GM12891 (cell line): ENCODE measurements at regions not wholly inside any gene's neighbourhood (a gene's known extent, or its start where the extent isn't known, plus 50 kb on each side); places are given as distances from the start of the nearest gene placed in this dataset.

Experiments
- PAX5 ChIP-seq: IDR thresholded peaks from 2 replicates; pipeline ENCODE4 v1.6.1; 2011; ENCODE audit warnings: low read length, moderate library complexity, mild to moderate bottlenecking; ENCODE audit not compliant: insufficient read depth, severe bottlenecking
- POLR2A ChIP-seq: IDR thresholded peaks from 2 replicates; pipeline ENCODE4 v1.6.1; 2011; ENCODE audit warnings: low read depth, low read length, control low read depth
- POLR2AphosphoS5 ChIP-seq: IDR thresholded peaks from 2 replicates; pipeline ENCODE4 v1.6.1; 2011; ENCODE audit warnings: low read depth, low read length, control low read depth
- POU2F2 ChIP-seq: IDR thresholded peaks from 2 replicates; pipeline ENCODE4 v1.6.1; 2011; ENCODE audit warnings: low read depth, mild to moderate bottlenecking, control low read depth, low read length, moderate library complexity
- TAF1 ChIP-seq: IDR thresholded peaks from 2 replicates; pipeline ENCODE4 v1.6.1; 2011; ENCODE audit warnings: low read depth, low read length, control low read depth

DNA sequence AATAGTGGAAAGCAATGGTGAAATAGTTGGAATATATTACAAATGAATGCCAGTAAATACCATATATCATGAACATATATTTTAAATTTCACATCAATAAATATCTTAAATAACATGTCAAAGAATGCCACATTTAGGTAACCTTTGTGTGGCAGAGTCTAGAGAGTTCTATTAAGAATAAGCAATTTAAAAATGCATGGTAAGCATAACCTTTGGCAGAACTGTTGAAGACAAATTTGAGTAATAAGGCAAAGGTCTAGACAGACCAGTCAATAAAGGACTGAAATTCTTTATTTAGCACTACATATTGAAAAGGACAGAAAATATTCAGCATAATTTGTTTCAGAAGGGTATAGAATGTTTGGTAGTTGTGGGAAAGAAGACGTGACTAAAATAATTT is 1417.0 kb downstream of the SUCLG1 start:
- TF ChIP-seq TAF1: no peak
- no peak for TF ChIP-seq POLR2A
- no peak for TF ChIP-seq POLR2AphosphoS5
- TF ChIP-seq PAX5: no peak
- no peak for TF ChIP-seq POU2F2
